Islet of Langerhans (tissue), 1 donor: ENCODE measurements at regions not wholly inside any gene's neighbourhood (a gene's known extent, or its start where the extent isn't known, plus 50 kb on each side); places are given as distances from the start of the nearest gene placed in this dataset.

Source experiments
- FAIRE-seq: peaks from one replicate; lab custom pipeline; 2011; peaks lifted over from hg19 to GRCh38; lab: Jason Lieb, UNC

GRCh38 chr19:30896554-30896953 is 452.7 kb downstream of the TSHZ3 start:
- no peak for FAIRE-seq

GRCh38 chr19:30895946-30896345 is 453.3 kb downstream of the TSHZ3 start:
- FAIRE-seq = no peak

GRCh38 chr19:30891051-30891450 is 458.2 kb downstream of the TSHZ3 start:
- no peak for FAIRE-seq

GRCh38 chr19:30890033-30890432 is 459.2 kb downstream of the TSHZ3 start:
- no peak for FAIRE-seq

GRCh38 chr19:30888937-30889336 is 460.3 kb downstream of the TSHZ3 start:
- no peak for FAIRE-seq

GRCh38 chr19:30887042-30887441 is 462.2 kb downstream of the TSHZ3 start:
- FAIRE-seq = no peak

- no peak for FAIRE-seq
Measured at GRCh38 chr19:30886222-30886621, 463.0 kb downstream of the TSHZ3 start.

- no peak for FAIRE-seq
Measured at GRCh38 chr19:30884146-30884812, 465.0 kb downstream of the TSHZ3 start.

- no peak for FAIRE-seq
Measured at GRCh38 chr19:30883071-30883470, 466.2 kb downstream of the TSHZ3 start.

GRCh38 chr19:30882411-30883005 is 466.7 kb downstream of the TSHZ3 start:
- FAIRE-seq = no peak

- no peak for FAIRE-seq
Measured at GRCh38 chr19:30881930-30882329, 467.3 kb downstream of the TSHZ3 start.

- no peak for FAIRE-seq
Measured at GRCh38 chr19:30881281-30881680, 468.0 kb downstream of the TSHZ3 start.

- no peak for FAIRE-seq
Measured at GRCh38 chr19:30880551-30880950, 468.7 kb downstream of the TSHZ3 start.

- no peak for FAIRE-seq
Measured at GRCh38 chr19:30880151-30880550, 469.1 kb downstream of the TSHZ3 start.

GRCh38 chr19:30879736-30880135 is 469.5 kb downstream of the TSHZ3 start:
- no peak for FAIRE-seq

- no peak for FAIRE-seq
Measured at GRCh38 chr19:30879225-30879624, 470.0 kb downstream of the TSHZ3 start.

GRCh38 chr19:30878495-30878894 is 470.7 kb downstream of the TSHZ3 start:
- no peak for FAIRE-seq

GRCh38 chr19:30877661-30878113 is 471.5 kb downstream of the TSHZ3 start:
- no peak for FAIRE-seq

- no peak for FAIRE-seq
Measured at GRCh38 chr19:30873691-30874090, 475.5 kb downstream of the TSHZ3 start.

GRCh38 chr19:30873003-30873402 is 476.2 kb downstream of the TSHZ3 start:
- FAIRE-seq = no peak

GRCh38 chr19:30871979-30872378 is 477.3 kb downstream of the TSHZ3 start:
- no peak for FAIRE-seq

- no peak for FAIRE-seq
Measured at GRCh38 chr19:30870876-30871275, 478.4 kb downstream of the TSHZ3 start.

- FAIRE-seq = no peak
Measured at GRCh38 chr19:30865511-30865910, 483.7 kb downstream of the TSHZ3 start.
